HepG2 (cell line): ENCODE measurements at regions not wholly inside any gene's neighbourhood (a gene's known extent, or its start where the extent isn't known, plus 50 kb on each side); places are given as distances from the start of the nearest gene placed in this dataset.

Source experiments
- AGO2 ChIP-seq: fragments of 200-400 bp; formaldehyde crosslinking; optimal IDR thresholded peaks from 2 replicates; pipeline ENCODE3; 2017; ENCODE audit warnings: mild to moderate bottlenecking, low read depth, low read length, moderate library complexity
- EED ChIP-seq: sonication (generic); formaldehyde crosslinking; IDR thresholded peaks from 2 replicates; pipeline ENCODE4 v1.5.0; 2020; ENCODE audit warnings: mild to moderate bottlenecking, missing genetic modification reagents
- EP300 ChIP-seq, 3 experiments: sonication (generic) in 1 of 3; formaldehyde crosslinking in 1 of 3; IDR thresholded peaks; 2 replicates each; pipeline versions ENCODE4 v1.5.1 to v1.6.1; 2011 to 2020; ENCODE audit warnings: low read depth in 2 of 3, low read length in 2 of 3, borderline replicate concordance in 1 of 3, improper control_type of control experiment in 1 of 3, mild to moderate bottlenecking in 1 of 3, missing genetic modification reagents in 1 of 3, moderate library complexity in 1 of 3
- GABPA ChIP-seq, 2 experiments: IDR thresholded peaks; 2 replicates each; pipeline ENCODE4 v1.6.1; 2011 to 2016; ENCODE audit warnings: low read depth in 2 of 2, low read length in 1 of 2, missing biosample characterization in 1 of 2, missing genetic modification characterization in 1 of 2
- HDAC2 ChIP-seq: sonication (generic); formaldehyde crosslinking; IDR thresholded peaks from 2 replicates; pipeline ENCODE4 v1.4.0; 2020; ENCODE audit warnings: missing genetic modification reagents
- KAT7 ChIP-seq: IDR thresholded peaks from 2 replicates; pipeline ENCODE4 v1.6.1; 2018; ENCODE audit warnings: borderline replicate concordance, missing compliant biosample characterization
- MXI1 ChIP-seq: IDR thresholded peaks from 3 replicates; pipeline ENCODE4 v1.6.1; 2012; ENCODE audit warnings: low read depth, low read length, inconsistent platforms, borderline replicate concordance
- NR0B2 ChIP-seq: sonication (generic); formaldehyde crosslinking; IDR thresholded peaks from 2 replicates; pipeline ENCODE4 v1.4.0; 2020; ENCODE audit warnings: mild to moderate bottlenecking, missing genetic modification reagents
- PCBP1 ChIP-seq: fragments of 200-400 bp; formaldehyde crosslinking; IDR thresholded peaks from 2 replicates; pipeline ENCODE4 v1.6.1; 2017; ENCODE audit warnings: mild to moderate bottlenecking, low read depth, low read length, borderline replicate concordance
- RFX1 ChIP-seq: fragments of 450-650 bp; IDR thresholded peaks from 2 replicates; pipeline ENCODE4 v1.6.1; 2017
- TARDBP ChIP-seq: sonication (generic); formaldehyde crosslinking; IDR thresholded peaks from 2 replicates; pipeline ENCODE4 v1.8.0; 2022; ENCODE audit warnings: mild to moderate bottlenecking, missing genetic modification reagents
- ZBTB39 ChIP-seq: sonication (generic); formaldehyde crosslinking; IDR thresholded peaks from 2 replicates; pipeline ENCODE4 v1.5.0; 2020; ENCODE audit warnings: missing genetic modification reagents
- TF ChIP-seq, protein P1 (sequence below): sonication (generic); formaldehyde crosslinking; IDR thresholded peaks from 2 replicates; pipeline ENCODE4 v1.5.0; 2020; ENCODE audit warnings: mild to moderate bottlenecking, missing genetic modification reagents, moderate library complexity
- TF ChIP-seq, protein P2 (sequence below): sonication (generic); formaldehyde crosslinking; conservative IDR thresholded peaks from 2 replicates; pipeline ENCODE4 v1.8.1; 2023; ENCODE audit warnings: missing genetic modification reagents

DNA sequence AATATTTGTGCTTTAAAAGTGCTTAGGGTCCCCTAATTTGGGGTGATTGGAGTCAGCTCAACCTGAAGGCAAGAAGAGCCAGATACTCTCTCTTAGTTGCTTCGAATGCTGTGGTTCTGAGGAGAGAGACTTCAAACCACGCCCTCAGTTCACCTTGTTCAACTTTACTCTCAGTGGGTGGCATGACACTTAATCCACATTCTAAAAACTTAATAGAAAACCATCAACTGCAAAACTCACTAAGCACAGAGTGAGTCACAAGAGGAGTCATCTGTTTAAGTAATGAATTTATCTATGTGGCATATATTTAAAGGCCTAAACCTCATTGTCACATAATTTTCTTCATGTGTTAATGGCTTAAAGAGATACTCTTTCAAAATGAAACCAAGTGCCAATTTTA is 99.5 kb upstream of the SLC4A4 start:
- no peak for TF ChIP-seq RFX1
- no peak for TF ChIP-seq HDAC2
- no peak for TF ChIP-seq PCBP1
- no peak for TF ChIP-seq ZBTB39 (CRISPR knock-in tag)
- TF ChIP-seq EED (CRISPR knock-in tag): no peak
- no peak for TF ChIP-seq EP300 (IDR thresholded peaks at IDR 0.05; ENCODE audit: low read depth in 2 of 2, low read length in 2 of 2)
- no peak for TF ChIP-seq EP300 (CRISPR knock-in tag; IDR thresholded peaks at IDR 0.05; ENCODE audit: borderline replicate concordance)
- no peak for TF ChIP-seq KAT7 (CRISPR knock-in tag)
- TF ChIP-seq, protein P1, sequence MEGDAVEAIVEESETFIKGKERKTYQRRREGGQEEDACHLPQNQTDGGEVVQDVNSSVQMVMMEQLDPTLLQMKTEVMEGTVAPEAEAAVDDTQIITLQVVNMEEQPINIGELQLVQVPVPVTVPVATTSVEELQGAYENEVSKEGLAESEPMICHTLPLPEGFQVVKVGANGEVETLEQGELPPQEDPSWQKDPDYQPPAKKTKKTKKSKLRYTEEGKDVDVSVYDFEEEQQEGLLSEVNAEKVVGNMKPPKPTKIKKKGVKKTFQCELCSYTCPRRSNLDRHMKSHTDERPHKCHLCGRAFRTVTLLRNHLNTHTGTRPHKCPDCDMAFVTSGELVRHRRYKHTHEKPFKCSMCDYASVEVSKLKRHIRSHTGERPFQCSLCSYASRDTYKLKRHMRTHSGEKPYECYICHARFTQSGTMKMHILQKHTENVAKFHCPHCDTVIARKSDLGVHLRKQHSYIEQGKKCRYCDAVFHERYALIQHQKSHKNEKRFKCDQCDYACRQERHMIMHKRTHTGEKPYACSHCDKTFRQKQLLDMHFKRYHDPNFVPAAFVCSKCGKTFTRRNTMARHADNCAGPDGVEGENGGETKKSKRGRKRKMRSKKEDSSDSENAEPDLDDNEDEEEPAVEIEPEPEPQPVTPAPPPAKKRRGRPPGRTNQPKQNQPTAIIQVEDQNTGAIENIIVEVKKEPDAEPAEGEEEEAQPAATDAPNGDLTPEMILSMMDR (CRISPR knock-in tag): no peak
- TF ChIP-seq, protein P2, sequence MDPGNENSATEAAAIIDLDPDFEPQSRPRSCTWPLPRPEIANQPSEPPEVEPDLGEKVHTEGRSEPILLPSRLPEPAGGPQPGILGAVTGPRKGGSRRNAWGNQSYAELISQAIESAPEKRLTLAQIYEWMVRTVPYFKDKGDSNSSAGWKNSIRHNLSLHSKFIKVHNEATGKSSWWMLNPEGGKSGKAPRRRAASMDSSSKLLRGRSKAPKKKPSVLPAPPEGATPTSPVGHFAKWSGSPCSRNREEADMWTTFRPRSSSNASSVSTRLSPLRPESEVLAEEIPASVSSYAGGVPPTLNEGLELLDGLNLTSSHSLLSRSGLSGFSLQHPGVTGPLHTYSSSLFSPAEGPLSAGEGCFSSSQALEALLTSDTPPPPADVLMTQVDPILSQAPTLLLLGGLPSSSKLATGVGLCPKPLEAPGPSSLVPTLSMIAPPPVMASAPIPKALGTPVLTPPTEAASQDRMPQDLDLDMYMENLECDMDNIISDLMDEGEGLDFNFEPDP: no peak
- no peak for TF ChIP-seq GABPA (IDR thresholded peaks at IDR 0.05; ENCODE audit: low read depth, low read length)
- no peak for TF ChIP-seq GABPA (CRISPR knock-in tag; IDR thresholded peaks at IDR 0.05; ENCODE audit: low read depth)
- TF ChIP-seq NR0B2 (CRISPR knock-in tag): no peak
- no peak for TF ChIP-seq TARDBP
- TF ChIP-seq AGO2: no peak
- TF ChIP-seq MXI1: no peak
